Endodermal cell (in vitro differentiated cells): ENCODE measurements at regions not wholly inside any gene's neighbourhood (a gene's known extent, or its start where the extent isn't known, plus 50 kb on each side); places are given as distances from the start of the nearest gene placed in this dataset.
A peak's percentile ranks its signal among the peaks of the same experiment; 100 is the strongest.

Experiments
- DNase-seq: peaks from one replicate; pipeline ENCODE4 v3.0.0-alpha.2; 2017
- H3K27ac ChIP-seq: 2 replicates; pipeline ENCODE4 v1.5.1; 2013; ENCODE audit warnings: mild to moderate bottlenecking, low read depth, low read length, moderate library complexity
- H3K27me3 ChIP-seq: 2 replicates; pipeline ENCODE4 v1.6.1; 2013; ENCODE audit warnings: mild to moderate bottlenecking, low read length, moderate library complexity; ENCODE audit not compliant: insufficient read depth, control insufficient read depth, poor library complexity, severe bottlenecking
- H3K36me3 ChIP-seq: 2 replicates; pipeline ENCODE4 v1.7.0; 2013; ENCODE audit warnings: mild to moderate bottlenecking, low read length, moderate library complexity; ENCODE audit not compliant: control insufficient read depth, insufficient read depth
- H3K4me1 ChIP-seq: one replicate; pipeline ENCODE4 v1.7.0; 2013; ENCODE audit warnings: low read length; ENCODE audit not compliant: control insufficient read depth, insufficient read depth
- H3K4me3 ChIP-seq: 2 replicates; pipeline ENCODE4 v1.5.1; 2013; ENCODE audit warnings: mild to moderate bottlenecking, low read length, moderate library complexity
- H3K9ac ChIP-seq: 2 replicates; pipeline ENCODE4 v1.6.1; 2013; ENCODE audit warnings: mild to moderate bottlenecking, low read length, moderate library complexity; ENCODE audit not compliant: poor library complexity, severe bottlenecking; ENCODE audit errors: extremely low read depth
- H3K9me3 ChIP-seq: 2 replicates; pipeline ENCODE4 v1.6.1; 2013; ENCODE audit warnings: mild to moderate bottlenecking, low read length, moderate library complexity; ENCODE audit not compliant: control insufficient read depth
- H3K27ac Mint-ChIP-seq: 2 replicates; pipeline ENCODE4 v1.8.0; 2020; ENCODE audit warnings: mixed read lengths
- H3K27me3 Mint-ChIP-seq: 2 replicates; pipeline ENCODE4 v1.8.0; 2021; ENCODE audit warnings: mild to moderate bottlenecking, mixed read lengths; ENCODE audit not compliant: insufficient read depth
- H3K36me3 Mint-ChIP-seq: 2 replicates; pipeline ENCODE4 v1.8.0; 2020; ENCODE audit warnings: low read depth, mixed read lengths
- H3K4me1 Mint-ChIP-seq: 2 replicates; pipeline ENCODE4 v1.8.0; 2020; ENCODE audit warnings: mixed read lengths
- H3K4me3 Mint-ChIP-seq: 2 replicates; pipeline ENCODE4 v1.8.0; 2020; ENCODE audit warnings: mild to moderate bottlenecking, moderate library complexity, mixed read lengths
- H3K9me3 Mint-ChIP-seq: 2 replicates; pipeline ENCODE4 v1.8.0; 2020; ENCODE audit warnings: mild to moderate bottlenecking, mixed read lengths
- WGBS, 2 experiments: methylation state at CpG; one replicate each; pipeline versions ENCODE4 v1.1.5 to v1.1.7; 2013; ENCODE audit warnings: missing lambda C conversion rate in 2 of 2, mixed read lengths in 1 of 2; ENCODE audit not compliant: insufficient coverage in 1 of 2, insufficient read length in 1 of 2; 5-methylcytosine and 5-hydroxymethylcytosine counted together
- TF ChIP-seq, protein P1 (sequence below): fragments of 200-600 bp; sonication (generic); conservative IDR thresholded peaks from 2 replicates; pipeline ENCODE4 v1.5.0; 2021; ENCODE audit warnings: antibody characterized with exemption, mild to moderate bottlenecking

DNA sequence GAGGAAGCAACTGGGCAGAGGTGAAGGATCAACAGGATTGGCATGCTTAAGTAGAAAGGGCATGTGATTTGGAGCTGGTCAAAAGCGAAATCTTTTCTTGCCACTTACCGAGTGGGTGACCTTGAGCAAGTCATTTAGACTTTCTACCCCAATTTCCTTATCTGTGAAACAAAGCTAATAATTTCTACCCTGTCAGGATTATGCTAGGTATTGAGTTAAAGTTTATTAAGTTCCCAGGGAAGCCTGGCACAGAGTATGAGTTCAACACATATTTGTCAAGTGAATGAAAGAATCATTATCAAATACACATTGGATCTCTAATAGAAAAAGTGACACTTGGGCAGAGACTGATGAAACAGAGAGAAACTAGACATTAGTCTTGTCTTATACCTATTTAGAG, 66.4 kb upstream of the FRMD4B start:
- no peaks in the 10 kb centered on the region for H3K4me1 Mint-ChIP-seq
- Histone ChIP-seq H3K9ac (no peak overlapping the region), H3K36me3 (no peaks in the 10 kb centered on the region), H3K27ac (no peak overlapping the region), H3K4me1 (no peaks in the 10 kb centered on the region), H3K27me3 (no peaks in the 10 kb centered on the region), H3K4me3 (no peak overlapping the region), H3K9me3 (no peaks in the 10 kb centered on the region)
- H3K27me3 Mint-ChIP-seq: no peaks in the 10 kb centered on the region
- no peaks in the 10 kb centered on the region for H3K36me3 Mint-ChIP-seq
- no peak for DNase-seq
- no peak overlapping the region for H3K27ac Mint-ChIP-seq
- TF ChIP-seq, protein P1, sequence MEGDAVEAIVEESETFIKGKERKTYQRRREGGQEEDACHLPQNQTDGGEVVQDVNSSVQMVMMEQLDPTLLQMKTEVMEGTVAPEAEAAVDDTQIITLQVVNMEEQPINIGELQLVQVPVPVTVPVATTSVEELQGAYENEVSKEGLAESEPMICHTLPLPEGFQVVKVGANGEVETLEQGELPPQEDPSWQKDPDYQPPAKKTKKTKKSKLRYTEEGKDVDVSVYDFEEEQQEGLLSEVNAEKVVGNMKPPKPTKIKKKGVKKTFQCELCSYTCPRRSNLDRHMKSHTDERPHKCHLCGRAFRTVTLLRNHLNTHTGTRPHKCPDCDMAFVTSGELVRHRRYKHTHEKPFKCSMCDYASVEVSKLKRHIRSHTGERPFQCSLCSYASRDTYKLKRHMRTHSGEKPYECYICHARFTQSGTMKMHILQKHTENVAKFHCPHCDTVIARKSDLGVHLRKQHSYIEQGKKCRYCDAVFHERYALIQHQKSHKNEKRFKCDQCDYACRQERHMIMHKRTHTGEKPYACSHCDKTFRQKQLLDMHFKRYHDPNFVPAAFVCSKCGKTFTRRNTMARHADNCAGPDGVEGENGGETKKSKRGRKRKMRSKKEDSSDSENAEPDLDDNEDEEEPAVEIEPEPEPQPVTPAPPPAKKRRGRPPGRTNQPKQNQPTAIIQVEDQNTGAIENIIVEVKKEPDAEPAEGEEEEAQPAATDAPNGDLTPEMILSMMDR: no peak
- WGBS, 2 experiments: 100% methylated on average over 1 to 2 of the region's 2 CpGs
- H3K9me3 Mint-ChIP-seq: no peaks in the 10 kb centered on the region
- no peak overlapping the region for H3K4me3 Mint-ChIP-seq

- Mint-ChIP-seq H3K4me1 (no peaks in the 10 kb centered on the region), H3K4me3 (no peak overlapping the region), H3K27ac (no peak overlapping the region), H3K27me3 (no peaks in the 10 kb centered on the region), H3K9me3 (no peaks in the 10 kb centered on the region), H3K36me3 (no peaks in the 10 kb centered on the region)
- no peak overlapping the region for H3K4me3 ChIP-seq
- no peaks in the 10 kb centered on the region for H3K9me3 ChIP-seq
- H3K36me3 ChIP-seq: no peaks in the 10 kb centered on the region
- no peak for DNase-seq
- H3K9ac ChIP-seq: no peak overlapping the region
- H3K27me3 ChIP-seq: no peaks in the 10 kb centered on the region
- H3K27ac ChIP-seq: no peak overlapping the region
- no peaks in the 10 kb centered on the region for H3K4me1 ChIP-seq
- TF ChIP-seq, protein P1: peak; percentile 69
Observed at GRCh38 chr3:69451594-69451993, 65.7 kb upstream of the FRMD4B start.

GRCh38 chr3:69448877-69449276, 63.0 kb upstream of the FRMD4B start:
- H3K27me3 Mint-ChIP-seq: no peaks in the 10 kb centered on the region
- no peaks in the 10 kb centered on the region for H3K4me1 Mint-ChIP-seq
- TF ChIP-seq, protein P1: no peak
- H3K9ac ChIP-seq: no peak overlapping the region
- H3K4me3 ChIP-seq: no peak overlapping the region
- H3K36me3 ChIP-seq: no peaks in the 10 kb centered on the region
- DNase-seq: no peak
- H3K36me3 Mint-ChIP-seq: no peaks in the 10 kb centered on the region
- H3K27ac Mint-ChIP-seq: no peak overlapping the region
- no peak overlapping the region for H3K4me3 Mint-ChIP-seq
- H3K9me3 Mint-ChIP-seq: peaks cover 3% of the 10 kb centered on the region
- peaks cover 4% of the 10 kb centered on the region for H3K9me3 ChIP-seq
- no peaks in the 10 kb centered on the region for H3K4me1 ChIP-seq
- no peaks in the 10 kb centered on the region for H3K27me3 ChIP-seq
- H3K27ac ChIP-seq: no peak overlapping the region
- WGBS, 2 experiments: 81 to 93% methylated on average over 2 to 3 of the region's 3 CpGs
